ENCODE measurements at regions not wholly inside any gene's neighbourhood (a gene's known extent, or its start where the extent isn't known, plus 50 kb on each side); places are given as distances from the start of the nearest gene placed in this dataset.

DNA sequence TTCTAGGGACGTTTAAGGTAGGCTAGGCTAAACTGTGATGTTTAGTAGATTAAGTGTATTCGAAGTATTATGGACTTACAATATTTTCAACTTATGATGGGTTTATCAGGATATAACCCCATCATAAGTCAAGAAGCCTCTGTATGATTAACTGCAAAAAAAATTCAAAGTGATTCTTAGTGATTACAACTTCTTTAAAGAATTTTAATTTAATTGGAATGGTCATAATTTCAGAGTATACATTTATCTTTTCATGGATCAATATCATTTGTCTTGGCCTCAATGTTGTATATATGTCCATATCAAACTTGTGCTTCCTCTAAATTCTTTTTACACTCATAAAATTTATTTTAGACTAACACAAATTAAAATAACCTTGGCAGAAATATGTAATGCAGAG lies 183.3 kb upstream of the LRP1B start:
- TF ChIP-seq POLR2A (IDR thresholded peaks at IDR 0.05; ENCODE audit: control extremely low read depth in 1 of 2, low read depth in 2 of 2, low read length in 2 of 2), result no peak
- no peak for TF ChIP-seq YY1 (IDR thresholded peaks at IDR 0.05; ENCODE audit: low read depth, low read length)
- TF ChIP-seq EZH2 (IDR thresholded peaks at IDR 0.05; ENCODE audit: low read depth, low read length, severe bottlenecking), result no peak
- TF ChIP-seq BRCA1 (IDR thresholded peaks at IDR 0.05; ENCODE audit: low read depth, low read length), result no peak
- TF ChIP-seq RBBP5 (IDR thresholded peaks at IDR 0.05; ENCODE audit: borderline replicate concordance, low read depth, low read length), result no peak
- TF ChIP-seq FOSL1 (IDR thresholded peaks at IDR 0.05; ENCODE audit: insufficient read depth, low read depth, low read length), result no peak

Measured in H1 (cell line).